ENCODE measurements at regions not wholly inside any gene's neighbourhood (a gene's known extent, or its start where the extent isn't known, plus 50 kb on each side); places are given as distances from the start of the nearest gene placed in this dataset.
"Not testable (repeated sequence)": the region's sequence is repeated elsewhere in the genome, so short reads cannot be mapped to it uniquely, and the experiment has no call there.

GRCh38 chr4:157779081-157779480, 393.7 kb downstream of the GASK1B start:
- DNase-seq (ENCODE audit: low read depth) = no peak

GRCh38 chr4:157776930-157777528, 395.8 kb downstream of the GASK1B start:
- no peak for DNase-seq (ENCODE audit: low read depth)

GRCh38 chr4:157775971-157776370, 396.9 kb downstream of the GASK1B start:
- no peak for DNase-seq (ENCODE audit: low read depth)

GRCh38 chr4:157772907-157773306, 399.9 kb downstream of the GASK1B start:
- no peak for DNase-seq (ENCODE audit: low read depth)

- no peak for DNase-seq (ENCODE audit: low read depth)
Measured at GRCh38 chr4:157768419-157768818, 404.4 kb downstream of the GASK1B start.

- DNase-seq (ENCODE audit: low read depth) = no peak
Measured at GRCh38 chr4:157763490-157763889, 409.3 kb downstream of the GASK1B start.

GRCh38 chr4:157754410-157754809, 418.4 kb downstream of the GASK1B start:
- DNase-seq (ENCODE audit: low read depth) = no peak

- DNase-seq (ENCODE audit: low read depth) = no peak
Measured at GRCh38 chr4:157751631-157752030, 421.2 kb downstream of the GASK1B start.

- peak; percentile 9 for DNase-seq (ENCODE audit: low read depth)
Measured at GRCh38 chr4:157741642-157742041, 431.2 kb downstream of the GASK1B start.

GRCh38 chr4:157739242-157739641, 433.6 kb downstream of the GASK1B start:
- peak; percentile 13 for DNase-seq (ENCODE audit: low read depth)

- no peak for DNase-seq (ENCODE audit: low read depth)
Measured at GRCh38 chr4:157728215-157728614, 444.6 kb downstream of the GASK1B start.

- no peak for DNase-seq (ENCODE audit: low read depth)
Measured at GRCh38 chr4:157727163-157727562, 445.7 kb downstream of the GASK1B start.

- DNase-seq (ENCODE audit: low read depth) = no peak
Measured at GRCh38 chr4:157722146-157722545, 450.7 kb downstream of the GASK1B start.

- no peak for DNase-seq (ENCODE audit: low read depth)
Measured at GRCh38 chr4:157713342-157713741, 459.5 kb downstream of the GASK1B start.

GRCh38 chr4:157706155-157706554, 466.7 kb downstream of the GASK1B start:
- no peak for DNase-seq (ENCODE audit: low read depth)

- DNase-seq (ENCODE audit: low read depth) = no peak
Measured at GRCh38 chr4:157702831-157703230, 470.0 kb downstream of the GASK1B start.

- DNase-seq (ENCODE audit: low read depth) = no peak
Measured at GRCh38 chr4:157701695-157701994, 471.2 kb downstream of the GASK1B start.

GRCh38 chr4:157700898-157701694, 471.7 kb downstream of the GASK1B start:
- DNase-seq (ENCODE audit: low read depth) = no peak

GRCh38 chr4:157689476-157689875, 468.9 kb downstream of the GRIA2 start:
- no peak for DNase-seq (ENCODE audit: low read depth)

GRCh38 chr4:157687971-157688370, 467.4 kb downstream of the GRIA2 start:
- no peak for DNase-seq (ENCODE audit: low read depth)

GRCh38 chr4:157679326-157679725, 458.8 kb downstream of the GRIA2 start:
- not testable (repeated sequence) for DNase-seq (ENCODE audit: low read depth)

GRCh38 chr4:157678478-157678877, 457.9 kb downstream of the GRIA2 start:
- no peak for DNase-seq (ENCODE audit: low read depth)

- no peak for DNase-seq (ENCODE audit: low read depth)
Measured at GRCh38 chr4:157674699-157675098, 454.2 kb downstream of the GRIA2 start.

- no peak for DNase-seq (ENCODE audit: low read depth)
Measured at GRCh38 chr4:157667836-157668235, 447.3 kb downstream of the GRIA2 start.
